Activated T-helper 1 cell treated with anti-CD3 and anti-CD28 coated beads, Interleukin-2, amount 50 U/mL, for 16 hours (primary cell): ENCODE measurements at regions not wholly inside any gene's neighbourhood (a gene's known extent, or its start where the extent isn't known, plus 50 kb on each side); places are given as distances from the start of the nearest gene placed in this dataset.

Experiments
- DNase-seq, 2 donors: peaks; one replicate each; pipeline ENCODE4 v3.0.0-alpha.2; 2020; ENCODE audit warnings: low read depth in 1 of 2, low spot score in 1 of 2

DNA sequence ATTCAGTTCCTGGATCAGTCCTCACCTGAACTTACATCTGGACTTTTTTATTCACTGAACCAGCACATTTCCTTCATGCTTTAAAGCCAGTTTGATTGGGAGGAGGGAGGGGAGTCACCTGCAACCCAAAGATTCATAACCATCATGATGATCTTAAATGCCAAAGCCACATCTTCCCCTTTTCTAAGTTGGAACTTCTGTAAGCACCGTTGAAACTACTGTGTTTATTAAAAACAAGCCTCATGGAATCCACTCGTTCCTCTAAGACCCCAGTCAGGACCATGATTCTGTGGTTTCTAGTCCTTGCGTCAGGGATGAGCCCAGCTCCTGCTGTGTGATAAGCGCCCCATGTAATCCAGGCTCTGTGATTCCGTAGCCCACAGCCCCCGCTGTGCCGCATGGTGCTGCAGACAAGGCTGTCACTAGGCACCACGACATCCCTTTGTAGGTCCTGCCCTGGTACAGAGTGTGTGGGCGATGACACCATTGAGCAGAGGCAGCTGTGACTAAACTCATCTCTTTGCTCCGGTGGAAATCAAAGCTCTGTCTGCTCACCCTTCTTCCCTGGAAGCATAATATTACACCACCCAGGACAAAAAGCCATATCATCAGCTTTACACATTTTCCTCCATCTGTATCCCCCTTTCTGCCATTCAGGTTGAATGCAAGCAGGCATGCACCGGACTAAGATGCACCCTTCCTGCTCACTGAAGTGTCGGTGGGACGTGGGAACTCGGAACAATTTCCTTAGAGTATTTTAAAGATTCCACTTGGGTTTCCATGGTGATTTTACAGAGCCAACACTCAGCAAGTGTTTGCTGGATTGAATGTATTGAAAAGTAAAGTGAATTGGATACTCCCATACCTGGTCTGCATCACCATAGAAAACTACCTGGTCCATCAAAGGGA is 132.0 kb upstream of the FSTL4 start:
- no peak for DNase-seq

DNA sequence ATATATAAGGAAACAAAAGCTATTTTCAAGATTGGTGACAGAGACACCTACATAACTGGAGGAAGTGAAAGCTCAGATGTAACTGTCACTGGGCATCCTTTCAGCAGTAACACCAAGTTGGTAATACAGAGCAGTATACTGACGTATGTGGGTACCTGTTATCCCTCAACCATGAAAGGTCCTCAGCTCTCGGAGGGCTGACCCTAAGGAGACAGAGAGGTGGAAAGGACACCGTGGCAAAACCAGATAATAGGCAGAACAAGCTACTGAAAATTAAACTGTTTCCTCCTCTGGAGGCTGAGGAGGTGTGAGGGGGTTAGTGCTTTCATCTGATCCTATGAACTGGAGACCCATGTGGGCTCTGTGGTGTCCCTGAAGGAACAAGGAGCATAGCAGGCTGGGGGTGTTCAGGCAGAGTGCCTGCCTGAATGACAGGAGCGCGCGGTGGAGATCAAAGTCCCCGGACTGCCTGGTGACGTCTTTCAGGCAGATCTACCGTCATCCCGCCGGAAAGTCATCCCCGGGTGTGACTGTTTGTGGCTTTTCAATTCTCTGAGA is 130.2 kb upstream of the FSTL4 start:
- DNase-seq = no peak

GRCh38 chr5:133741818-133742355 is 129.5 kb upstream of the FSTL4 start:
- no peak for DNase-seq

DNA sequence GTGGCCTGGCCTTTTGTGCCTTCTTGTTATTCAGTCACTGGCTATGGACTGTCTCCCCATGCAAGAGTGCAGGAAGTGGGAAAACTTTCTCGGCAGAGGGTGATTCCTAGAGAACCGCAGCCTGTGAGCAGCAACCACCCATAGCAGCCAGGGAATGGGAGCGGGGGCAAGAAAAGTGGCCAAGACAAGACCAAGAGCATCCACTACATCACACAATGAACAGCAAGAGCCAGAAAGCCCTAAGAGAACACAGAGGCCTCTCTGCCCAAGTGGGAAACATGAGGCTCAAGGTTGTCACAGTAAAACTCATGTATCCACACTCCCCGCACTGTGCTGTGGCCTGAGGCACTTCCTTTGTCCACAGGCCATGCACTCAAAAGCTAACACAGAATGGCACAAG is 129.1 kb upstream of the FSTL4 start:
- no peak for DNase-seq

GRCh38 chr5:133739181-133739780 is 126.9 kb upstream of the FSTL4 start:
- DNase-seq = no peak

DNA sequence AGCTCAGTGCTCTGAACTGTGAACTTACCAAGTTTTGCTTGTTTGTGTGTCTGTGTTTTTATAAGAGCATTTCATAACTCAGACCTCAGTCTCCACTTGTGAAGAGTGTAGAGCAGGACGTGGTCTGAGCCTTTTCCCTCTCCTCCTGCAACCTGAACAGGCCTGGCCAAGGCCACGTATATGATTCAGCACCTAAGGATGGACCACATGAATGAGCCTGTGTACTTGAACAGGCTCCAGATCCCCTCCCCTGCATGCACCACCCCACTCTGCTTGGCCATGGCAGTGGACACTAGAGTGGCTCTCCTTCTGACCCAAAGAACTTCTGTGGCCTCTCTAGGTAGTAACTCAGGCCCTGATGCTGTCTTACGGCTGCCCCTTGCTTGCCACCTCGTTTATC is 125.9 kb upstream of the FSTL4 start:
- DNase-seq = no peak

- no peak for DNase-seq
These were observed 124.2 kb upstream of the FSTL4 start for GRCh38 chr5:133736512-133736911.

GRCh38 chr5:133735346-133735745 is 123.0 kb upstream of the FSTL4 start:
- DNase-seq = no peak

DNA sequence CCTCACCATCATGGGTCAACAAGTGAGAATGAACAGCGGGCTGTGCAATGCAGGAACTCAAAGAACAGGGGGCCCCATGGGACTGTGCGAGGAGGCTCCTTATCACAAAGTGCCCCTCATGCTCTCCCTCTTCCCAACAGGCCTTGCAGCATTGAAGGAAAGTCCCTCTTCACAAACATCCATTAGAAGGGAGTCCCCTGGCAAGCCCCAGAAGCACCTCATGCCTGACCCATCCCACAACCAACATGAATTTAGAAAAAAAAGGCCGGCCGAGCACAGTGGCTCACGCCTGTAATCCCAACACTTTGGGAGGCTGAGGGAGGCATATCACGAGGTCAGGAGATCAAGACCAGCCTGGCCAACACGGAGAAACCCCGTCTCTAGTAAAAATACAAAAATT is 122.6 kb upstream of the FSTL4 start:
- DNase-seq = no peak

DNA sequence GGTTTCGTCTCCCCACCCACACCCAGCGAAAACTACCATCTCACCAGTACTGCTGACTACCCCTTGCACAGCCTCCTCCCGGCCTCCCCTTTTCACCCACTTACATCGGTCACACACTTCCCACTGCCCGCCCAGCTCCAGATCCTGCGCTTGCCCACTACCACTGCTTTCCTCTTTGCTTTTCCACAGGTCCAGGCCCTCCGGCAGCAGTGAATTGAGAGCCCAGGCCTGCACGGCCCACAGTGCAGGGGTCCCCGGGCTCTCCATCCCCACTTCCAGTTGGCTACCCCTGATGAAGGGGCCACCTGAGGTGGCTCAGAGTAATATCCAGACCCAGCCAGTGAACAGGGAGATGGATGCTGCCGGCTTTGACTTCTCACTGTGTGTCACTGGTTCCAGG is 120.2 kb upstream of the FSTL4 start:
- no peak for DNase-seq

- no peak for DNase-seq
These were observed 119.6 kb upstream of the FSTL4 start for GRCh38 chr5:133731951-133732350.

- no peak for DNase-seq
These were observed 118.5 kb upstream of the FSTL4 start for GRCh38 chr5:133730866-133731265.

- no peak for DNase-seq
These were observed 118.0 kb upstream of the FSTL4 start for GRCh38 chr5:133730346-133730745.

GRCh38 chr5:133729800-133730199 is 117.5 kb upstream of the FSTL4 start:
- no peak for DNase-seq

DNA sequence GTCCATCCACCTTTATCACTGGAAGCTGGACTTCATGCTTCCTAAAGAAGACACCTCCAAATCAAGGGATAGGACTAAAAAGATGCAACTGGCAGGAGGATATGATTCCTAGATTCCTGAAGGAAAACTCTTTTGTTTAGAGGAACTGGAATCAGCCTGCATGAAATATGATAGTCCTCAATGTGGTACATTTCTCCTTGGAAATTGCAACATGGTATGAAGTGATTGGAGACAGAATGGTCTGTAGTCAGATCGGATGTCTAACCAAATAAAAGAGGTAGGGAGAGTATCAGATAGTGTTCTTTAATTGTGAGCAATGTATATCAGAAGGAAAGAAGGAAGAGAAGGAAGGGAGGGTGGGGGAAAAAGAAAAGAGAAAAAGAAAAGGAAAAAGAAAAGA is 116.1 kb upstream of the FSTL4 start:
- no peak for DNase-seq

- no peak for DNase-seq
These were observed 115.3 kb upstream of the FSTL4 start for GRCh38 chr5:133727636-133728035.

DNA sequence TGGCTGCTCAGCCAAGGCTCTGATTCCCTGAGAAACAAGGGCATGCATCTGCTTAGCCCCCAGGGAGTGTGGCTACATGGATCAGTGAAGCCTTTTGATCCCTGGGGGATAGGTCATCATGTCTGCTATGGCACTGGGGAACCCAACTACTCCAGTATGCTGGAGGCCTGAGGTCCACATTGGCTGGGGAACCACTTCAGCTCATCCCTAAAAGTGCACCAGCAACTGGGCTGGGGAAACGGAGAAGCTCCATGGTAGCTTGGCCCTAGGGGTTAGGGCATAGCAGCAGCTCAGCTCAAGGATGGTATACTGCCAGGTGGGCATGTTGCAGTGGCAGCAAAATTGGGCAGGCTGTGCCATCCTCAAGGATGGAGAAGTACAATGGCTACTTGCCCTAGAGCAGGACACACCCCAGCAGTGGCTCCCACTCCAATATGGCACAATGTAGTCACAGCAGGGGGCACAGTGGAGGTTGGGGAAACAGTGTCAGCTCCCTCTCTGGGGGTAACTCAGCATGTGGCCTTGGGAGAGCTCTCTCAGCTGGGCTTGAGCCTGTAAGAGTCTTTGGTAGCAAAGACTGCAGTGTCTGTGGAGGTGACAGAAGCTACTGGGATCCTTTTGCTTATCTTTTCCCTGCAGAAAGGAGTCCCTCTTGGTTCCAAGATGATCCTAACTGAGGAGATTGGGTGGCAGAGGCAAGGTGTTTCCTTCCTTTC is 111.5 kb upstream of the FSTL4 start:
- no peak for DNase-seq

- no peak for DNase-seq
These were observed 110.8 kb upstream of the FSTL4 start for GRCh38 chr5:133723126-133723525.

- no peak for DNase-seq
These were observed 109.0 kb upstream of the FSTL4 start for GRCh38 chr5:133721365-133721764.

DNA sequence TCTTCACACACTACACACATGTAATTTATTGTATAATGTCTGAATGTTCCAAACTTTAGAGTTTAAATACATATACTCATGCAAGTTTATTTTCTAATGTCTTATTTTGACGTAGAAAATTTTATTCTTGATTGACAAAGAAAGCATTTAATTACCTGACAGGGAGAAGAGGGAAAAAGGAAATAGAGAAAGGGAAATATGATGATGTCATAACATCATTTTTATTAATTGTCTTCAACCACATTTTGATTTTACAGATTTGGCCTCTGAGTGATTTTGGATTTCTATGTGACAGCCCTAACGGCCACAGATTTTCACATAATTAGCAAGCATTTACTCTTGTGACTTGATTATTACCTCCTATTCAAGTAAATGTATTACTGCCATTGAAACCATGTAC is 106.1 kb upstream of the FSTL4 start:
- DNase-seq = no peak

DNA sequence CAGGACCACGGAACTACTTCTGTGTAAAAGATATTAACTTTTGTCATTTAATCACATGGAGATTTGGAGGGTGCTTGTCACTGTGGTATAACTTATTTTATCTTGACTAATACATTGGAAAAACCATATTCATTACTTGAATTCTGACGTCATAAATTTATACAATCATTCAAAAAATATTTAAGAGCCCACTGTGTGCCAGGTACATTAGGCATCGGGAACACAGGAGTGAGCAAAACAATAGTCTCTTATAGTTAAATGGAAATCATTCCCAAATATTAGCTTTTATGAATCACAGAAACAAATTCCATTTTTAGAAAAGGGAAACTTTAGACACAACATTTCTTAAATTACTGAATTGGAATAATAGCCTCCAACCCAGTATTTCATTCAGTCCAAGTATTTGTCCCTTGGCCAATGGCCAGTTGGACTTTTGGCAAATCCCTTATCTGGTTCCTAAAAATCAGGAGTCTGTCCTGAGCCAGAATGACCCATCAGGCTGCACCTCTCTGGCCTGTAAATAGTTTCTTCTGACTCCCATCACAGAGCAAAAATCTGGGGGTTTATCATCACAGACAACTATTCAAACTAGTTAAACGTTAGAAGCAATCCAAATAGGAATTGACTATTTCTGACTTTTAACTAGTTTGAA is 104.3 kb upstream of the FSTL4 start:
- no peak for DNase-seq
